NCI-H146 (cell line): ENCODE measurements at regions not wholly inside any gene's neighbourhood (a gene's known extent, or its start where the extent isn't known, plus 50 kb on each side); places are given as distances from the start of the nearest gene placed in this dataset.

Experiments used
- DNase-seq: peaks from one replicate; lab custom pipeline; 2025; lab: John Stamatoyannopoulos, UW

GRCh38 chr14:100399052-100399849, 76.1 kb downstream of the SLC25A47 start:
- DNase-seq = no peak

GRCh38 chr14:100400115-100400514, 77.0 kb downstream of the SLC25A47 start:
- no peak for DNase-seq

DNA sequence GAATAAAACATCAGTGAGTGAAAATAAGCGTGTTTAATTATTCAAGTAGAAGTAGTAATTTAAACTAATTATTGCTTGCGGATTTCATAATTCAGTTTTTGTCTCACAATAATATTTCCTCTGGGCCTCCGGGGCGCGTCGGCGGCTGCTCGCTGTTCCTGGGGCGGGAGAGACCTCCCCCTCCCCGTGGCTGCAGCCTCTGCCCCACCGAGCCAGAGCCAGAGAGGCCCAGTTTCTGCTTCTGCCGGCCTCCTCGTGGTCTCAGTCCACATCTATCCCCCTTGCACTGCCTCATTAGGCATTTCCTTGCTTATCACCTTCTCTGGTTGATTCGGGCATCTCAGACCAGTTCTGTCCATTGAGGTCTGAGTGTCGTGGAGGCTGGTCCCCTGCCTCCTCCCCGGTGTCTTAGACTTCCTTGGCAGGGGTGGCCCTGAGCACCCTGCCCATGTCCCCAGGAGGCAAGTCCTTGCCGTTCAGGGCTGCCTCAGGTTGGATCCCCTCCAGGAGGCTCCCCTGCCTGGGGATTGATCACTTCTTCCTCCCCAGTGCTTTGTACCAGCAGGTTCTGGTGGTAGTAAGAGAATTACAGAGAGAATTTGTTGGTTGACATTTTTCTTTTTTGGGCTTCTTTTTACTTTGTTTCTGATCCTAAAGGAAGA, 78.0 kb downstream of the SLC25A47 start:
- DNase-seq = no peak

- no peak for DNase-seq
Measured at GRCh38 chr14:100401792-100402191, 78.7 kb downstream of the SLC25A47 start.

DNA sequence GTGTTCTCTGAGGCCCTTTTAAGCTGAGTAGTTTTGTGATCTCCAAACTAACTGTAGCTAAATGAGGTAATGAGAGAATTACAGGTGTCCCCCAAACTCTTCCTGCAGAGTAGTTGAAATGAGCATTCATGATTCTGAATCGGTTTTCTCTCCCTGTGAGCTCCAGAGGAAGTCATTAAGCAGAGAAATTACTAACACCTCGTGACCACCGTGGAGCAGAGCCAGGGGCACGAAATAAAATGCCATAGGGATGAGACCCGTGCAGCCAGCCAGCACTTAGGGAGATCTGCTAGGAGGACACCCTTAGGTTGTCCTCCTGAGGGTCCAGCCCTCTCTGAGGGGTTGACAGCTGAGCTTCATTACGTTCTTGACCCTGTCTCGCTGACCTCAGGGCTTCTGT, 79.5 kb downstream of the SLC25A47 start:
- DNase-seq = no peak

- no peak for DNase-seq
Measured at GRCh38 chr14:100403105-100403504, 80.0 kb downstream of the SLC25A47 start.

GRCh38 chr14:100403802-100404365, 80.7 kb downstream of the SLC25A47 start:
- DNase-seq = no peak

DNA sequence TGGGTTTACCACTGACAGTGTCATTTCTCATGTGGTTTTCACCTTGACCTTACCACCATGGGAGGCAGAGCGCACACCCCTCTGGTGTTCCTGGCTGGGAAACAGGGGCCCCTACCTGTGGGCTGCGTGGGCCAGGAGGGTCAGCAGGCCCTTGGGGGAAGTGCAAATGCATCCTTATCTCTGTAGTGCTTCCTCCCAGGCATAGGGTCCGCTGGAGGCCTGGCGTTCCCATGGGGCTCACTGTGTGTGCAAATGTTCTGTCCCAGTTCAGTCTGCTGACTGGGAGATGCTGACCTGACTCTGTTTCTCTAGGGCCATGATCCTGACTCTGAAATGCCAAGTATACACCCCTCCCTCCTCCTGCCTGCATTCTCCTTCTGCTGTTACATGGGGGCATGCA, 81.3 kb downstream of the SLC25A47 start:
- no peak for DNase-seq

DNA sequence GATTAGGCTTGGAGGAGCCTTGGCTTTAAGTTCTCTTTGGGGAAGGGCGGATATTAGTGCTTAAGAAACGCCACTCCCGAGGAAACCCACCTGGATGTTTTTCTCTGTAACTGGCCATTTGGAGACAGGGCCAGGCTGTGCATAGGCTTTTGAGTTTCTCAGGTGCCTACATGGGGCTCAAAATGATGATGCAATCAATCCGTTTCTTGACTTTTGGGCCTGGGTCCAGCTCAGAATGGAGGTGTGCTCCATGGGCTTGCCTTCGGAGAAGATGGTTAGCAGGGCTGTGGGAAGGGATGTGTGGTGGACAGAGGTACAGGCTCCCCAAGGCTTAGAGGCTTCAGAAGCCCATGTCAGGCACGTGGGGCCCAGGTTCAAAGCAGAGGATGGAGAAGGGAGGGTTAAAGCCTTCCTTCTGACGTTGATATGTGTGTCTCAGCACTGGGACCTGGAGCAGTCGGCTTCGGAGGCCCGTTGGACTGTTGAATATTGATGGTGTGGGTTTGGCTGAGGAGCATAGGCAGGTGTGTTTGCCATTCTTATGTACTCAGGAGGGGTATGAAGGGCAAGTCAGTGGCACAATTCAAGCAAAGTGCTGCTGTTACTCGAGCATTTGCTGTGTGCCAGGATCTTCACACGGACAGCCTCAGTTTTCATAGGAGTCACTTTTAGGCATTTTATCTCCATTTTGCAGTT, 82.8 kb downstream of the SLC25A47 start:
- no peak for DNase-seq

DNA sequence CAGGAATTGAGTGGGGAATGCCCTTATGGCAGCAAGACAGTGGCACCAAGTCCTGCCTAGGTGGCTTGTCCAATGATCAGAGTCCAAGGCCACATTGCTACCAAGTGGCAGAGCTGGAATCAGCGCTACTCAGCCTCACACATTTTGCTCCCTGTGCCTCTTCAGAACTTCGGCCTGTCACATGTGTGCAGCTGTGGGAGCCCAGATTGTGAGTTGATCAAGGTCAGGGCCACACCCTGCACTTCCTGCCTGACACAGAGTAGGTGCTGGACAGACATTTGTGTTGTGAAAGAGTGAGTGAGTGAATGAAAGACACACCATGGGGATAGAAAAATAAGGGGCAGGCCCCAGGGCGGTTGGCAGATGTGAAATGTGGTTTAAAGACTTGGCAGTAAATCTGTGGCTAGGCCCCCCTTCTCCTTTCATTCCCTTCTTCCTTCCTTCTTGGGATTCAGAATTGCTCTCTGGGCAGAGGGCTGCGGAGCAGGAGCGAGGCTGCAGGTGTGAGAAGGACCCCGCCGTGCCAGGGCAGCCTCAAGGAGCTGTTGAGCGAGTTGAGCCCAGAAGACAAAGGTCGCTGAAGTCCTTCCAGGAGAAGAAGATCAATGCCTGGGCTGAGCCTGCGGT, 83.5 kb downstream of the SLC25A47 start:
- no peak for DNase-seq

- DNase-seq = no peak
Measured at GRCh38 chr14:100407376-100408102, 84.4 kb downstream of the SLC25A47 start.

DNA sequence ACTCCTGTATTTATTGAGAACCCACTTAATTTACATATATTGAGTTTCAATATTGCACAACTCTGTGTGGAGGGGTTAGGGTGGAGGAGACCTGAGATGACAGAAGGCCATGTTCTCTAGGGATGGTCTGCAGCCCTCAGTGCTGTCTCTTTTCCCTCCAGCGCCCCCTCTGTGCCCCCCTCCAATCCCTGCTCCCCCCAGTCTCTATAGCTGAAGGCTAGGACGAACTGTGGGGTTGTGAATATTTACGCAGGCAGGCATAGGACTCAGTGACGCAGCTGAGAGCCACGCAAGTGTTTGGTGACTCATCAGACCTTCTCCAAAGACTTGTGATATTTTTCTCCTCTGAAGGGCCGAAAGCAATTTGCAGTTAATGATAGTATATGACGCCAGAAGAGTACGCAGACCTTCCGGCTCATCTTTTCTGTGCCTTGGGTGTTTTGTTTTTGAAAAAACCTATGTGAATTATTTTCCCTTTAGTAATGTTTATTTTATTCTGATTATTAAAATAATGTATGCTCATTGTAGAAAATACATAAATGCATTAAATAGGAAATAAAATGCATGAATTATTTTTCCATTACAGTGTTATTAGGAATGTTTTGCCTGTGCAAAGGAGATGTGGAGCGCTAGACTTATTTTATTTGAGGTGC, 85.3 kb downstream of the SLC25A47 start:
- no peak for DNase-seq

- DNase-seq = no peak
Measured at GRCh38 chr14:100409003-100409360, 85.8 kb downstream of the SLC25A47 start.

DNA sequence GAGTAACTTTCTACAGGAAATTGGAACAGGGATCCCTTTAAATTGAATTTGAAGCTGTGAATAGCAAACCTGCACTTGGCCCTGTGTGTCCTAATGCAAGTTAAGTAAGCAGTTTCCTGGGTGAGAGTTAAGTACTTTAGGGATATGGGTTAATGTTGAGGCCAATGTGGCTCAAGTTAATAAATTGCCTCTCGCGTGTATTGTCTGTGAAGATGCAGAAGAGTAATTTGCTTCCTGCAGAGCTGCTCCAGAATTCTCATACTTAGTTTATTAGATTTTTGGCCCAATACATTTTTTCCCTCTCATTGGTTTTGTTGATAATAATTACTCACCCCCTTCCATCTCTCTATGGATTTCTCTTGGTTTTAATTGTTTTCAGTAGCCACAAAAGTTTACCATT, 86.5 kb downstream of the SLC25A47 start:
- DNase-seq = no peak

- DNase-seq = no peak
Measured at GRCh38 chr14:100410056-100410565, 87.0 kb downstream of the SLC25A47 start.

- no peak for DNase-seq
Measured at GRCh38 chr14:100413699-100414098, 90.6 kb downstream of the SLC25A47 start.

DNA sequence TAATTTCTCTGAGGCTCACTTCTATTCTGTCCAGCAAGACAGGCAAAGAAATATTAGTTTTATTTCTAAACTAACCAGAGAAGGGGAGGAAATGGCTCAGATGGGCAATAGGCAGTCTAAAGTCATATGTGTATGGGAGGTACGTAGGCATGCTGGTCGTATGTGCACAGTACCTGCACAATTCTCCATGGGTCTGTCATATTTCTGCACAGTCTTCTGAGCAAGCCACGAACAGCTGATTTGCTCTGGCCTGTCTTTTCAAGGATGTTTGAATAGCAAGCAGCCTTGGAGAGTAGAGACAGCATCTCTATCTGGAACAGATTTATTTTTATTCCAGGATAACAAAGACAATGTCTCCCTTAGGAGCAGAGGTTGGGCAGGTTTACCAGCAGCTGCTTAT, 92.1 kb downstream of the SLC25A47 start:
- no peak for DNase-seq

DNA sequence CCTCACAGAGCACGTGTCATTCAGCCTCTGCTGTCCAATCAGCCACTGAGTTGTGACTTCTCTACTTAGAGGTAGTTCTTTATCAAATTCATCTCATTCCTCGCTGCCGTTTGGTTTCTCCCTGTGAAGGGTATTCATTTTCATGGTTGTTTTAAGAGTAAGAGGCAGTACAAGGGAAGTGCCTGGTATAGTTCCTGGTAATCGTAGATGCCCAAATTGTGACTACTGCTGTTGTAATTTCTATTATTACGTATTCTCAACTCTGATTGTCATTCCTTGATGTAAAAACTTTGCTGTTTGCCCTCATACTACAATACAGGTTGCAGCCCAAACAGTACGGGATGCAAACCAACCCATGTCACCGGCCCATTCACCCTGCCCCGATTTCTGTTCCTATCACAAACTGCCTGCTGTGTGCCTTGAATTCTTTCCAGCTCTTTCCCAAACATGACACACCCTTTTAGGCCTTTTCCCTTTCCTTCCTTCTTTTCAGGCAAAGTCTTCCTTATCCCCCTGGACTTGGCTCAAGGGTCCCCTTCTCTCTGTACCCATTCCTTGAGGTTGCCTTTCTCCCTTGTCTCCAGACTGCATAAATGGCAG, 93.0 kb downstream of the SLC25A47 start:
- DNase-seq = no peak

- no peak for DNase-seq
Measured at GRCh38 chr14:100416921-100417860, 94.1 kb downstream of the SLC25A47 start.
